ENCODE measurements at regions not wholly inside any gene's neighbourhood (a gene's known extent, or its start where the extent isn't known, plus 50 kb on each side); places are given as distances from the start of the nearest gene placed in this dataset.
"Not testable (repeated sequence)": the region's sequence is repeated elsewhere in the genome, so short reads cannot be mapped to it uniquely, and the experiment has no call there.

GRCh38 chr18:29737190-29737589, 1305.4 kb downstream of the DSC3 start:
- H3K9me3 ChIP-seq (ENCODE audit: insufficient read depth, low read depth, low read length): no peaks in the 10 kb centered on the region
- no peaks in the 10 kb centered on the region for H3K36me3 ChIP-seq (ENCODE audit: control insufficient read depth in 1 of 2, insufficient read depth in 2 of 2, low read length in 2 of 2)
- no peak overlapping the region for H2AFZ ChIP-seq (ENCODE audit: insufficient read depth, low read length, poor library complexity)
- no peak overlapping the region for H4K91ac ChIP-seq (ENCODE audit: low read depth, low read length)
- no peak overlapping the region for H3K9ac ChIP-seq (ENCODE audit: low read length)
- no peak for DNase-seq
- no peak overlapping the region for H3K4ac ChIP-seq (ENCODE audit: low read depth, low read length)
- H3K18ac ChIP-seq (ENCODE audit: low read length): no peak overlapping the region
- H3K27ac ChIP-seq (ENCODE audit: low read depth, low read length): no peak overlapping the region
- WGBS (ENCODE audit: extremely low coverage, insufficient coverage, insufficient read length): no CpG with 5 or more reads among the region's 3 CpGs
- H2BK12ac ChIP-seq (ENCODE audit: low read length): no peak overlapping the region
- no peaks in the 10 kb centered on the region for H3K79me1 ChIP-seq (ENCODE audit: low read length)
- no peak overlapping the region for H4K8ac ChIP-seq (ENCODE audit: low read depth, low read length)
- H3K27me3 ChIP-seq (ENCODE audit: insufficient read depth, low read length): no peaks in the 10 kb centered on the region
- no peak overlapping the region for H3K23ac ChIP-seq (ENCODE audit: low read length)
- H3K4me2 ChIP-seq (ENCODE audit: low read length): no peak overlapping the region
- H2BK5ac ChIP-seq (ENCODE audit: low read depth, low read length, poor library complexity): no peak overlapping the region
- no peak overlapping the region for H3K4me3 ChIP-seq (ENCODE audit: low read depth, low read length)
- H3K79me2 ChIP-seq (ENCODE audit: control insufficient read depth, insufficient read depth, low read length, poor library complexity): no peaks in the 10 kb centered on the region
- H3K14ac ChIP-seq (ENCODE audit: low read length): no peak overlapping the region
- no peak overlapping the region for H4K12ac ChIP-seq (ENCODE audit: low read depth, low read length)
- H3K4me1 ChIP-seq (ENCODE audit: control insufficient read depth in 1 of 2, insufficient read depth in 2 of 2, low read length in 2 of 2): no peaks in the 10 kb centered on the region
- no peak overlapping the region for H2BK120ac ChIP-seq (ENCODE audit: insufficient read depth, low read length, poor library complexity)
- H2AK5ac ChIP-seq (ENCODE audit: low read length): no peak overlapping the region

DNA sequence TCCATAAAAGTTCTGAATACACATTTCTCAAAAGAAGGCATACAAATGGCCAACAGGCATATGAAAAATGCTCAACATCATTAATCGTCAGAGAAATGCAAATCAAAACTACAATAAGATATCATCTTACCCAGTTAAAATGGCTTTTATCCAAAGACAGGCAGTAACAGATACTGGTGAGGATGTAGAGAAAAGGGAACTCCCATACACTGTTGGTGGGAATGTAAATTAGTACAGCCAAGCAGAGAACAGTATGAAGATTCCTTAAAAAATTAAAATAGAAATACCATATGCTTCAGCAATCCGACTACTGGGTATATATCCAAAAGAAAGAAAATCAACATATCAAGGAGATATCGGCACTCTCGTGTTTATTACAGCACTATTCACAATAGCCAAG, 1312.5 kb downstream of the DSC3 start:
- H3K4me3 ChIP-seq (ENCODE audit: low read depth, low read length): no peak overlapping the region
- no peaks in the 10 kb centered on the region for H3K27me3 ChIP-seq (ENCODE audit: insufficient read depth, low read length)
- H4K91ac ChIP-seq (ENCODE audit: low read depth, low read length): no peak overlapping the region
- H3K9ac ChIP-seq (ENCODE audit: low read length): no peak overlapping the region
- H3K79me1 ChIP-seq (ENCODE audit: low read length): no peaks in the 10 kb centered on the region
- H4K8ac ChIP-seq (ENCODE audit: low read depth, low read length): no peak overlapping the region
- H4K12ac ChIP-seq (ENCODE audit: low read depth, low read length): no peak overlapping the region
- H2BK12ac ChIP-seq (ENCODE audit: low read length): no peak overlapping the region
- H2AFZ ChIP-seq (ENCODE audit: insufficient read depth, low read length, poor library complexity): no peak overlapping the region
- no CpG with 5 or more reads among the region's 4 CpGs for WGBS (ENCODE audit: extremely low coverage, insufficient coverage, insufficient read length)
- H2BK120ac ChIP-seq (ENCODE audit: insufficient read depth, low read length, poor library complexity): no peak overlapping the region
- H3K4me2 ChIP-seq (ENCODE audit: low read length): no peak overlapping the region
- H3K18ac ChIP-seq (ENCODE audit: low read length): no peak overlapping the region
- H3K36me3 ChIP-seq (ENCODE audit: control insufficient read depth in 1 of 2, insufficient read depth in 2 of 2, low read length in 2 of 2): no peaks in the 10 kb centered on the region
- no peak overlapping the region for H2AK5ac ChIP-seq (ENCODE audit: low read length)
- H3K27ac ChIP-seq (ENCODE audit: low read depth, low read length): no peak overlapping the region
- H2BK5ac ChIP-seq (ENCODE audit: low read depth, low read length, poor library complexity): no peak overlapping the region
- no peaks in the 10 kb centered on the region for H3K9me3 ChIP-seq (ENCODE audit: insufficient read depth, low read depth, low read length)
- no peak for DNase-seq
- no peak overlapping the region for H3K4ac ChIP-seq (ENCODE audit: low read depth, low read length)
- H3K14ac ChIP-seq (ENCODE audit: low read length): no peak overlapping the region
- H3K79me2 ChIP-seq (ENCODE audit: control insufficient read depth, insufficient read depth, low read length, poor library complexity): no peaks in the 10 kb centered on the region
- no peaks in the 10 kb centered on the region for H3K4me1 ChIP-seq (ENCODE audit: control insufficient read depth in 1 of 2, insufficient read depth in 2 of 2, low read length in 2 of 2)
- no peak overlapping the region for H3K23ac ChIP-seq (ENCODE audit: low read length)

DNA sequence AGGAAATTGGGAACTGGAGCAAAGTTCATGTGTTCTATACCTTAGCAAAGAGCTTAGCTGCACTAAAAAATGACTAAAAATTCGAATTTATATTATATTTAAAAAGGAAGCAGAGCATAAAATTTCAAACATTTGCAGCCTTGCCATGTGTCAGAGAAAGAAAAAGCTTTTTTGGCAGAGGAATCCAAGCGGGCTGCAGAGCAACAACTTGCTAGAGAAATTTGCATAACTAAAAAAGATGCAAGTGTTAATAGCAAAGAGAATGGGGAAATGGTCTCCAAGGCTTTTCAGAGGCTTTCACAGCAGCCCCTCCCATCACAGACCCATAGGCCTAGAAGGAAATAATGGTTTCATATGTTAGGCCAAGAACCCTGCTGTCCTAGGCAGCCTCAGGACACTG, 1315.9 kb downstream of the DSC3 start:
- no peaks in the 10 kb centered on the region for H3K4me1 ChIP-seq (ENCODE audit: control insufficient read depth in 1 of 2, insufficient read depth in 2 of 2, low read length in 2 of 2)
- H4K12ac ChIP-seq (ENCODE audit: low read depth, low read length): no peak overlapping the region
- H3K14ac ChIP-seq (ENCODE audit: low read length): no peak overlapping the region
- no peak overlapping the region for H3K9ac ChIP-seq (ENCODE audit: low read length)
- no peak overlapping the region for H3K4ac ChIP-seq (ENCODE audit: low read depth, low read length)
- no peak overlapping the region for H4K91ac ChIP-seq (ENCODE audit: low read depth, low read length)
- no peak overlapping the region for H3K4me3 ChIP-seq (ENCODE audit: low read depth, low read length)
- H3K9me3 ChIP-seq (ENCODE audit: insufficient read depth, low read depth, low read length): no peaks in the 10 kb centered on the region
- no peaks in the 10 kb centered on the region for H3K27me3 ChIP-seq (ENCODE audit: insufficient read depth, low read length)
- H3K79me2 ChIP-seq (ENCODE audit: control insufficient read depth, insufficient read depth, low read length, poor library complexity): no peaks in the 10 kb centered on the region
- H3K23ac ChIP-seq (ENCODE audit: low read length): no peak overlapping the region
- H3K79me1 ChIP-seq (ENCODE audit: low read length): no peaks in the 10 kb centered on the region
- H2AK5ac ChIP-seq (ENCODE audit: low read length): no peak overlapping the region
- H2AFZ ChIP-seq (ENCODE audit: insufficient read depth, low read length, poor library complexity): no peak overlapping the region
- no peak overlapping the region for H2BK5ac ChIP-seq (ENCODE audit: low read depth, low read length, poor library complexity)
- H3K4me2 ChIP-seq (ENCODE audit: low read length): no peak overlapping the region
- no peak overlapping the region for H3K27ac ChIP-seq (ENCODE audit: low read depth, low read length)
- H3K18ac ChIP-seq (ENCODE audit: low read length): no peak overlapping the region
- H3K36me3 ChIP-seq (ENCODE audit: control insufficient read depth in 1 of 2, insufficient read depth in 2 of 2, low read length in 2 of 2): no peaks in the 10 kb centered on the region
- WGBS (ENCODE audit: extremely low coverage, insufficient coverage, insufficient read length): no CpG with 5 or more reads among the region's 2 CpGs
- no peak overlapping the region for H4K8ac ChIP-seq (ENCODE audit: low read depth, low read length)
- no peak overlapping the region for H2BK12ac ChIP-seq (ENCODE audit: low read length)
- DNase-seq: no peak
- H2BK120ac ChIP-seq (ENCODE audit: insufficient read depth, low read length, poor library complexity): no peak overlapping the region

DNA sequence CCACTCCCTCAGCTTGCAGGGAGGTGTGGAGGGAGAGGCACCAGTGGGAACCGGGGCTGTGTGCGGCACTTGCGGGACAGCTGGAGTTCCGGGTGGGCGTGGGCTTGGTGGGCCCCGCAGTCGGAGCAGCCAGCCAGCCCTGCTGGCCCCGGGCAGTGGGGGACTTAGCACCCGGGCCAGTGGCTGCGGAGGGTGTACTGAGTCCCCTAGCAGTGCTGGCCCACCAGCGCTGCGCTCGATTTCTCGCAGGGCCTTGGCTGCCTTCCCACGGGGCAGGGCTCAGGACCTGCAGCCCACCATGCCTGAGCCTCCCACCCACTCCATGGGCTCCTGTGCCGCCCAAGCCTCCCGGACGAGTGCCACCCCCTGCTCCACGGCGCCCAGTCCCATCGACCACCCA, 1319.1 kb downstream of the DSC3 start:
- not testable (repeated sequence) for H3K79me1 ChIP-seq (ENCODE audit: low read length); H3K27ac ChIP-seq (ENCODE audit: low read depth, low read length); H3K9ac ChIP-seq (ENCODE audit: low read length); H2BK12ac ChIP-seq (ENCODE audit: low read length); H2AK5ac ChIP-seq (ENCODE audit: low read length); H4K91ac ChIP-seq (ENCODE audit: low read depth, low read length); H3K18ac ChIP-seq (ENCODE audit: low read length); H4K8ac ChIP-seq (ENCODE audit: low read depth, low read length); H3K79me2 ChIP-seq (ENCODE audit: control insufficient read depth, insufficient read depth, low read length, poor library complexity); H3K23ac ChIP-seq (ENCODE audit: low read length); H2BK5ac ChIP-seq (ENCODE audit: low read depth, low read length, poor library complexity); H3K4me3 ChIP-seq (ENCODE audit: low read depth, low read length); H3K36me3 ChIP-seq (ENCODE audit: control insufficient read depth in 1 of 2, insufficient read depth in 2 of 2, low read length in 2 of 2); H3K9me3 ChIP-seq (ENCODE audit: insufficient read depth, low read depth, low read length); H3K4me1 ChIP-seq (ENCODE audit: control insufficient read depth in 1 of 2, insufficient read depth in 2 of 2, low read length in 2 of 2); H3K4ac ChIP-seq (ENCODE audit: low read depth, low read length); H3K14ac ChIP-seq (ENCODE audit: low read length); H4K12ac ChIP-seq (ENCODE audit: low read depth, low read length); H3K4me2 ChIP-seq (ENCODE audit: low read length); H3K27me3 ChIP-seq (ENCODE audit: insufficient read depth, low read length); DNase-seq; H2AFZ ChIP-seq (ENCODE audit: insufficient read depth, low read length, poor library complexity); H2BK120ac ChIP-seq (ENCODE audit: insufficient read depth, low read length, poor library complexity)
- no CpG with 5 or more reads among the region's 21 CpGs for WGBS (ENCODE audit: extremely low coverage, insufficient coverage, insufficient read length)
